Skeletal muscle tissue (tissue), 3 donors: ENCODE measurements at regions not wholly inside any gene's neighbourhood (a gene's known extent, or its start where the extent isn't known, plus 50 kb on each side); places are given as distances from the start of the nearest gene placed in this dataset.

ENCODE experiments used
- H3K27ac ChIP-seq: one replicate; pipeline ENCODE4 v1.7.0; 2013; ENCODE audit warnings: mild to moderate bottlenecking, low read depth, low read length, inconsistent platforms
- H3K27me3 ChIP-seq, 3 donors: one replicate each; pipeline ENCODE4 v1.7.0; 2013; ENCODE audit warnings: low read length in 3 of 3; ENCODE audit not compliant: control insufficient read depth in 3 of 3, insufficient read depth in 3 of 3
- H3K36me3 ChIP-seq, 3 donors: one replicate each; pipeline ENCODE4 v1.7.0; 2013; ENCODE audit warnings: low read length in 3 of 3; ENCODE audit not compliant: control insufficient read depth in 3 of 3, insufficient read depth in 3 of 3
- H3K4me1 ChIP-seq, 3 donors: one replicate each; pipeline ENCODE4 v1.7.0; 2013; ENCODE audit warnings: low read length in 3 of 3, mild to moderate bottlenecking in 3 of 3; ENCODE audit not compliant: control insufficient read depth in 3 of 3, insufficient read depth in 3 of 3
- H3K4me3 ChIP-seq, 3 donors: one replicate each; pipeline ENCODE4 v1.7.0; 2013; ENCODE audit warnings: low read length in 3 of 3
- H3K9ac ChIP-seq, 3 donors: one replicate each; pipeline ENCODE4 v1.7.0; 2013; ENCODE audit warnings: low read length in 3 of 3, mild to moderate bottlenecking in 3 of 3, moderate library complexity in 2 of 3, low read depth in 1 of 3
- H3K9me3 ChIP-seq, 3 donors: one replicate each; pipeline ENCODE4 v1.7.0; 2013; ENCODE audit warnings: low read length in 3 of 3; ENCODE audit not compliant: control insufficient read depth in 3 of 3
- donor health status: Osteomylitis.

DNA sequence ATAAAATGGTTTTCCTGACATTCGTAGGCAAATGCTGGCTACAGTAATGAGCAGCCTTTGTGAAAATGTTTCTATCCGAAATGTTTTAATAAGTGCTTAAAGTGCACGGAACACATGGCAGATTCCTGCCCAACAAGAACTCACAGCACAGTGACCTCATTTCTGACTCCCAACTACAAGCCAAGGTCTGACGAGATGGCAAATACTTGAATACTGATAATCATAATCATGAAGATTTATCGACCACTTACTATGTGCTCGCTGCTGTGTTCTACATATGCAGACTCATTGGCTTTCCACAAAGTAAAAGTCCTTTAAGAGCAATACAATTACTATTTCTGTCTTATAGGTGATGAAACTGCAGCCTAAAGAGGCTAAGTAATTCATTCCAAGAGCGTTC is 238.1 kb upstream of the CDH5 start:
- H3K36me3 ChIP-seq: no peaks in the 10 kb centered on the region
- H3K9me3 ChIP-seq: no peaks in the 10 kb centered on the region
- H3K4me1 ChIP-seq: peaks cover 4 to 6% (median 4%) of the 10 kb centered on the region in 3 donors
- peaks cover 3 to 8% (median 7%) of the 10 kb centered on the region in 3 donors for H3K27me3 ChIP-seq
- no peak overlapping the region for H3K4me3 ChIP-seq
- no peak overlapping the region for H3K27ac ChIP-seq
- H3K9ac ChIP-seq: no peak overlapping the region

DNA sequence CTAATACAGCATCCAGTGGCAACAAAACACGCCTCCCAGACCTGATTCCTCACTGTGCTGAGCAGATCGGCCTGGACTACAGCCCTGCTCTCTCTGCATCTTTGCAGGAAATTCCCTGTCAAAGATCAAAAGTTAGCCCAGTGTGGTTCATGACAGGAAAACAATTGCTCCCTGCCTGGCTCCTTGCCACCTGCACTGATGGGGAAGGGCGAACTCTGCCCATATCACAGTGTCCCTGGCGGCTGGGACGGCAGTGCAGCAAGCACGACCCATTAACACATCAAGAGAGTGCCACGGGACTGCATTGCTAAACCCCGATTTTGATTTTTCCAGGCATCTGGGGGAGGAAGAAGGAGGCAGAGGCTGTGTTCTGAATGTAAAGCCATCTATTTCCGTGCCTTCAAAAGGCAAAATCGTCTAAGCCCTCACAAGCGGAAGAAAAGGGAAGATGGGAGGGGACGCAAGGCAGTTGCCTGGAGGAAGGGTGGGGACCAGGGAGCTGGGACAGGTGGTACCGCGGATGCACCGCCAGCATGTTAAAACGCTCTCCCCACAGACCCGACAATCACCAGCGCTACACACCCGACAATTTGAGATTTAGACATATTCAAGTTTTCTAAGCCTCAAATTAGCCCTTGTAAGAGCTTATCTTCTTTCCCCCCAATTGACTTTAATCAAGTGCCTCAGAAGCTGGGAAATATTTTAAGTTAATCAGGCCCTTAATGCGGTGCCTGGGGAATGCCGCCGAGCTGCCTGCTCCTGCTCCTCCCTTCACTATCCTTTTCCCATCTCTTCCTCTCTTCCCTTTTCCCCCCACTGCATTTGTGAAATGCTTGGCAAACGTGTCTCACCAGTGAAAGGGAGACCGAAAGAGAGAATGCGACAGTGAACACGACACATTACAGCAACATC is 238.8 kb upstream of the CDH5 start:
- H3K9me3 ChIP-seq: no peaks in the 10 kb centered on the region
- H3K27ac ChIP-seq: no peak overlapping the region
- H3K36me3 ChIP-seq: no peaks in the 10 kb centered on the region
- peaks cover 4 to 6% (median 4%) of the 10 kb centered on the region in 3 donors for H3K4me1 ChIP-seq
- H3K9ac ChIP-seq: no peak overlapping the region
- peaks cover 3 to 8% (median 7%) of the 10 kb centered on the region in 3 donors for H3K27me3 ChIP-seq
- H3K4me3 ChIP-seq: no peak overlapping the region

DNA sequence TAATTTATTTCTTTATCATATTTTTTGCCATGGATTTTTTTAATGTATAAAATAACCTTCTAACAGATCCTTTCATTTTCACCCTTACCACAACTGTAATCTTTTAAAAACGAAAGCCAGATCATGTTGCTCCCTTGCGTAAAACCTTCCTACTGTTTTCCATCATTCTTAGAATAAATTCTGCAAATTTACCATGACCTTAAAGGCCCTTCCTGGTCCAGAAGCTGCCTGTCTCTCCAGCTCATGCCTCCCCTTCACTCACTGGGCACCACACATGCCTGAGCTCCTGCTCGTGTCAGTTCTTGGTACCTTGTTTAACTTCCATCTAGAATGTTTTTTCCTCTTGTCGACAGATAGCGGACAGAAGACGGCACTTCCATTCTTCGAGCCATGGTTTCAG is 245.0 kb upstream of the CDH5 start:
- Histone ChIP-seq H3K27ac (no peak overlapping the region), H3K9me3 (no peaks in the 10 kb centered on the region), H3K27me3 (peaks cover 0 to 4% (median 0%) of the 10 kb centered on the region in 3 donors), H3K9ac (no peak overlapping the region), H3K4me3 (no peak overlapping the region), H3K36me3 (no peaks in the 10 kb centered on the region), H3K4me1 (no peaks in the 10 kb centered on the region)

DNA sequence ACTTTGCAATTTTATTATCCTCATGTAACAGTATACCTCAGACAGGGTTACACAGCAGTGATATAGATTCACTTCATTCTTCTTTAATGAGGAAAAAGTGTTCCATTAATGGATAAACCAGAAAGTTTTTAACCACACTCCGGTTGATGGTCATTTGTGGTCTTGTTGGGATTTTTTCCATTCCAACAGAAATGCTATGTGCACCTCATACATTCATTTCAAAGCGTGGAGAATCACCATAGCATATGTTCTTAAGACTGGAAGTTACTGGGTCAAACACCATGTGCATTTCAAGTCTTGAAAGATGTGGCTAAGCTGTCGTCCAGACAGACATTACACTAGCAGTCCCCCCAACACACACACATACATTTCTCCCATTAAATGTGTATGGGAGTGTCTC is 245.8 kb upstream of the CDH5 start:
- H3K4me1 ChIP-seq: no peaks in the 10 kb centered on the region
- peaks cover 0 to 4% (median 0%) of the 10 kb centered on the region in 3 donors for H3K27me3 ChIP-seq
- H3K36me3 ChIP-seq: no peaks in the 10 kb centered on the region
- no peak overlapping the region for H3K4me3 ChIP-seq
- H3K27ac ChIP-seq: no peak overlapping the region
- H3K9me3 ChIP-seq: no peaks in the 10 kb centered on the region
- H3K9ac ChIP-seq: no peak overlapping the region

- H3K27ac ChIP-seq: no peak overlapping the region
- no peaks in the 10 kb centered on the region for H3K4me1 ChIP-seq
- H3K9me3 ChIP-seq: no peaks in the 10 kb centered on the region
- no peak overlapping the region for H3K9ac ChIP-seq
- H3K4me3 ChIP-seq: no peak overlapping the region
- no peaks in the 10 kb centered on the region for H3K36me3 ChIP-seq
- no peaks in the 10 kb centered on the region for H3K27me3 ChIP-seq
These were observed 250.1 kb upstream of the CDH5 start for GRCh38 chr16:66116163-66117002.

DNA sequence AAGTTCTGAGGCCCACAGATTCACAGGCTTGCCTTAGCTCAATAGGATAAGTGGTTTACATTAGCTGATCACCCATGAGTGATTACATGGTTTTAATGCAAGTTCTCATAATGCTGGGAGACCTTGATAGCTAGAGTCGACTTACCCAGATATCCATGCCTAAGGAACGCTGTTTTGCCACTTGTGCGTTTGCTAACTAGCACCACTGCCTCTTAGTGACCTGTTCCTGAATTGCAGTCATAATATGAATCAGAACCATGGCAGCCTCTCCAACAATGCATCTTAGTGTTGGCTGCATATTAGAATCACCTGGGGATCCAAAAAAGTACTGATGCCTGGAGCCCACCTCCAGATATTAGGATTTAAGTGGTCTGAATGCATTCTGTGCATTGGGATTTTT is 251.1 kb upstream of the CDH5 start:
- Histone ChIP-seq H3K4me3 (no peak overlapping the region), H3K9ac (no peak overlapping the region), H3K4me1 (no peaks in the 10 kb centered on the region), H3K27ac (no peak overlapping the region), H3K27me3 (no peaks in the 10 kb centered on the region), H3K9me3 (no peaks in the 10 kb centered on the region), H3K36me3 (no peaks in the 10 kb centered on the region)

GRCh38 chr16:66113223-66113622 is 253.3 kb upstream of the CDH5 start:
- Histone ChIP-seq H3K9ac (no peak overlapping the region), H3K4me3 (no peak overlapping the region), H3K4me1 (no peaks in the 10 kb centered on the region), H3K36me3 (no peaks in the 10 kb centered on the region), H3K27me3 (no peaks in the 10 kb centered on the region), H3K27ac (no peak overlapping the region), H3K9me3 (no peaks in the 10 kb centered on the region)

DNA sequence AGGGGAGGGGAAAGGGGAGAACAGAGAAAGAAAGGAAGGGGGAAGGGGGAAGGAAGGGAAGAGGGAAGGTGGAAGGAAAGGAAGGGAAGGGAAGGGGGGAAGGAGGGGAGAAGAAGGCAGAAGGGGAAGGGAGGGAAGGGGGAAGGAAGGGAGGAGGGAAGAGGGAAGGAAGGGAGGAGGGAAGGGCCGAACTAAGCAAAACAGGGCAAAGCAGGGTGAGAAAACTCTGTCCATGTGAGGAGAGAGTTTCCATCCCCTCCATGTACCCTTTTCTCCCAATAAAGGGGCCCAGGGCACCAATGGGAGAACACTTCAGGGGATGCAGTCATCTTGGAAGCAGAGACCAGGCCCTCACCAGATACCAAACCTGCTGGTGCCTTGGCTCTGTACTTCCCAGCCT is 256.8 kb upstream of the CDH5 start:
- Histone ChIP-seq H3K27me3 (no peaks in the 10 kb centered on the region), H3K36me3 (no peaks in the 10 kb centered on the region), H3K4me3 (no peak overlapping the region), H3K4me1 (no peaks in the 10 kb centered on the region), H3K27ac (no peak overlapping the region), H3K9me3 (no peaks in the 10 kb centered on the region), H3K9ac (no peak overlapping the region)

- H3K27ac ChIP-seq: no peak overlapping the region
- H3K4me3 ChIP-seq: no peak overlapping the region
- H3K36me3 ChIP-seq: no peaks in the 10 kb centered on the region
- H3K9ac ChIP-seq: no peak overlapping the region
- H3K9me3 ChIP-seq: no peaks in the 10 kb centered on the region
- no peaks in the 10 kb centered on the region for H3K27me3 ChIP-seq
- no peaks in the 10 kb centered on the region for H3K4me1 ChIP-seq
These were observed 258.8 kb upstream of the CDH5 start for GRCh38 chr16:66107661-66108060.

DNA sequence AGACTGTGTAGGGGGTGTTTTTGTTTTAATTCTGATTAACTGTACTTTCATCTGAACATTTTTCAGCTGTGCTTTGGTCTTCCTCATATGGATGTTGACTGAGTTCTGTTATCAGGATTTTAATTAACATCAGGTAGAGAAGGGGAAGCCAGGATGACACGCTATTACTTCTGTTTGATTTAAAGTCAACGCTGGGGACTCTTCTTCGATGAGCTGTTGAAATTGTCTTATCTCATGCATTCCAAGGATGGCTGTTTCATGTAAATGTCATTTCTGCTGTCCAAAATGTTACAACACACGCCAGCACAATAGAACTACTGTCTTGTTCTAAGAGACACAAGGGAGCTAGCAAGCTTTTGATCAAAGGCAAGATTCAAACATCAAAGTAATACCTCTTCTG is 263.3 kb upstream of the CDH5 start:
- Histone ChIP-seq H3K36me3 (no peaks in the 10 kb centered on the region), H3K27me3 (no peaks in the 10 kb centered on the region), H3K4me3 (no peak overlapping the region), H3K27ac (no peak overlapping the region), H3K9ac (no peak overlapping the region), H3K4me1 (no peaks in the 10 kb centered on the region), H3K9me3 (no peaks in the 10 kb centered on the region)
